ENCODE measurements at regions not wholly inside any gene's neighbourhood (a gene's known extent, or its start where the extent isn't known, plus 50 kb on each side); places are given as distances from the start of the nearest gene placed in this dataset.
"Not testable (repeated sequence)": the region's sequence is repeated elsewhere in the genome, so short reads cannot be mapped to it uniquely, and the experiment has no call there.

DNA sequence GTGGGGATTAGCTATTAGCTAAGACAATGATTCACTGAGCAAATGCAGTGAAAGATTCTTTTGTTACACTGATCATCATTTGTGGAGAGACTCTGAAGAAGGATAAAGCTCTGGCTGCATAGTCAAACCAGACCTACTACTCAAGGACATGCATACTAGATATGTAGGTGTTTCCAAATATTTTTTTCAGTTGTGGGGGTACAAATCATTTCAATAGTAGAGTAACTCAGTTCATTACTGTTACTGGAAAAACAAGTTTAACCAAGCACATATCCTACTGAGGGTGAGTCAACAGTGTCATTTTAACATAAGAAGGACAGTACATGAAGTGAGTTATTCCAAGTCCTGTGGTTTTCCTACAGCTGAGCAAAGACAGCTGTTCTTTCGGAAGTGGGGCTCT, 59.5 kb upstream of the NBPF19 start:
- H3K9me3 Mint-ChIP-seq (ENCODE audit: low read depth, unreplicated experiment); intact Hi-C loops (cut with micrococcal nuclease; ENCODE audit: unreplicated experiment); H3K27me3 Mint-ChIP-seq (ENCODE audit: unreplicated experiment); H3K27ac Mint-ChIP-seq (ENCODE audit: unreplicated experiment); BruUV-seq (replicated peaks); H3K36me3 Mint-ChIP-seq (ENCODE audit: insufficient read depth, unreplicated experiment); DNase-seq; H3K4me1 Mint-ChIP-seq (ENCODE audit: low read depth, unreplicated experiment); CTCF ChIA-PET; H3K4me3 Mint-ChIP-seq (ENCODE audit: low read depth, unreplicated experiment): not testable (repeated sequence)

DNA sequence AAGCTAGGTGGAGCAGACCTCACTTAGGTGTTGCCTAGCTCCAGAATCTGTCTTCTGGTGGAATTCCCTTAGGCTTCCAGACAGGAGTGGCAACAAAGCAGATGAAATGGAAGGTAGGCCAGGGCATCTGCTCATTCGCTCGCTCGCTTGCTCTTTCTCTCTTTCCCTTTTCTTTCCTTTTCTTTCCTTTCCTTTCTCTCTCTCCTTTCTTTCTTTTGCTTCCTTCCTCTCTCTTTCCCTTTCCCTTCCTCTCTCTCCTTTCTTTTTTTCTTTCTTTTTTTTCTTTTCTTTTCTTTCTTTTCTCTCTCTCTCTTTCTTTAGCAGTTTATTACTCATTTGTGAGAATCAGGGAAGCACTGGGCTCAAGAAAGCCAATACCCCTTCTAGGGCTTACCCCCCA, 56.1 kb upstream of the NBPF19 start:
- H3K36me3 Mint-ChIP-seq (ENCODE audit: insufficient read depth, unreplicated experiment); H3K4me1 Mint-ChIP-seq (ENCODE audit: low read depth, unreplicated experiment); intact Hi-C loops (cut with micrococcal nuclease; ENCODE audit: unreplicated experiment); H3K27ac Mint-ChIP-seq (ENCODE audit: unreplicated experiment); CTCF ChIA-PET; H3K27me3 Mint-ChIP-seq (ENCODE audit: unreplicated experiment); H3K9me3 Mint-ChIP-seq (ENCODE audit: low read depth, unreplicated experiment); BruUV-seq (replicated peaks); DNase-seq; H3K4me3 Mint-ChIP-seq (ENCODE audit: low read depth, unreplicated experiment): not testable (repeated sequence)

- H3K27me3 Mint-ChIP-seq (ENCODE audit: unreplicated experiment); H3K9me3 Mint-ChIP-seq (ENCODE audit: low read depth, unreplicated experiment); CTCF ChIA-PET; H3K36me3 Mint-ChIP-seq (ENCODE audit: insufficient read depth, unreplicated experiment); H3K27ac Mint-ChIP-seq (ENCODE audit: unreplicated experiment); H3K4me3 Mint-ChIP-seq (ENCODE audit: low read depth, unreplicated experiment); H3K4me1 Mint-ChIP-seq (ENCODE audit: low read depth, unreplicated experiment); BruUV-seq (replicated peaks); DNase-seq; intact Hi-C loops (cut with micrococcal nuclease; ENCODE audit: unreplicated experiment): not testable (repeated sequence)
Observed at GRCh38 chr1:149423122-149423521, 51.7 kb upstream of the NBPF19 start.

Measured in Calu3 (cell line).